GM21786 (cell line): ENCODE measurements at regions not wholly inside any gene's neighbourhood (a gene's known extent, or its start where the extent isn't known, plus 50 kb on each side); places are given as distances from the start of the nearest gene placed in this dataset.
"Not testable (repeated sequence)": the region's sequence is repeated elsewhere in the genome, so short reads cannot be mapped to it uniquely, and the experiment has no call there.

ENCODE experiments used
- ATAC-seq: cut with Tn5 transposase; IDR thresholded peaks from one replicate; pipeline ENCODE4 v1.9.1; 2021; ENCODE audit not compliant: unreplicated experiment

GRCh38 chr4:3878678-3879077 lies 112.5 kb downstream of the ADRA2C start:
- ATAC-seq = no peak

GRCh38 chr4:3879681-3880614 lies 113.8 kb downstream of the ADRA2C start:
- no peak for ATAC-seq

- no peak for ATAC-seq
Measured at GRCh38 chr4:3880615-3881120, 114.5 kb downstream of the ADRA2C start.

GRCh38 chr4:3882316-3882885 lies 116.2 kb downstream of the ADRA2C start:
- ATAC-seq = not testable (repeated sequence)

- not testable (repeated sequence) for ATAC-seq
Measured at GRCh38 chr4:3884261-3884660, 118.1 kb downstream of the ADRA2C start.

GRCh38 chr4:3893590-3893989 lies 127.4 kb downstream of the ADRA2C start:
- not testable (repeated sequence) for ATAC-seq

GRCh38 chr4:3894086-3894959 lies 128.1 kb downstream of the ADRA2C start:
- not testable (repeated sequence) for ATAC-seq

GRCh38 chr4:3896441-3896840 lies 130.3 kb downstream of the ADRA2C start:
- no peak for ATAC-seq

GRCh38 chr4:3896871-3897578 lies 130.8 kb downstream of the ADRA2C start:
- ATAC-seq = not testable (repeated sequence)

GRCh38 chr4:3898098-3898497 lies 131.9 kb downstream of the ADRA2C start:
- no peak for ATAC-seq

- not testable (repeated sequence) for ATAC-seq
Measured at GRCh38 chr4:3898928-3899327, 132.7 kb downstream of the ADRA2C start.

- not testable (repeated sequence) for ATAC-seq
Measured at GRCh38 chr4:3904264-3904955, 138.2 kb downstream of the ADRA2C start.

- ATAC-seq = not testable (repeated sequence)
Measured at GRCh38 chr4:3909616-3910015, 143.4 kb downstream of the ADRA2C start.

- ATAC-seq = not testable (repeated sequence)
Measured at GRCh38 chr4:3910161-3910950, 144.2 kb downstream of the ADRA2C start.

- ATAC-seq = no peak
Measured at GRCh38 chr4:3911252-3911856, 145.2 kb downstream of the ADRA2C start.

- ATAC-seq = not testable (repeated sequence)
Measured at GRCh38 chr4:3914511-3914910, 148.3 kb downstream of the ADRA2C start.

- not testable (repeated sequence) for ATAC-seq
Measured at GRCh38 chr4:3919509-3919908, 153.3 kb downstream of the ADRA2C start.

GRCh38 chr4:3921902-3922301 lies 155.7 kb downstream of the ADRA2C start:
- not testable (repeated sequence) for ATAC-seq

- ATAC-seq = not testable (repeated sequence)
Measured at GRCh38 chr4:3925841-3926240, 159.7 kb downstream of the ADRA2C start.
